Vagina (tissue), 2 donors: ENCODE measurements at regions not wholly inside any gene's neighbourhood (a gene's known extent, or its start where the extent isn't known, plus 50 kb on each side); places are given as distances from the start of the nearest gene placed in this dataset.
"Not testable (repeated sequence)": the region's sequence is repeated elsewhere in the genome, so short reads cannot be mapped to it uniquely, and the experiment has no call there.

Source experiments
- DNase-seq, 2 donors: peaks; one replicate each; pipeline ENCODE4 v3.0.0-alpha.2; 2017; ENCODE audit errors: extremely low spot score in 2 of 2
- H3K27ac ChIP-seq: fragments of 200-600 bp; sonication (generic); one replicate; pipeline ENCODE4 v1.5.1; 2019
- H3K27me3 ChIP-seq: fragments of 200-600 bp; sonication (generic); one replicate; pipeline ENCODE4 v1.5.1; 2019
- H3K36me3 ChIP-seq, 2 donors: fragments of 200-600 bp; sonication (generic); one replicate each; pipeline ENCODE4 v1.5.1; 2017 to 2019
- H3K4me1 ChIP-seq: fragments of 200-600 bp; sonication (generic); one replicate; pipeline ENCODE4 v1.5.1; 2019
- H3K4me3 ChIP-seq, 2 donors: fragments of 200-600 bp; sonication (generic); 1 replicate in 1 of 2; 2 replicates in 1 of 2; pipeline ENCODE4 v1.5.1; 2016 to 2019
- H3K9me3 ChIP-seq: fragments of 200-600 bp; sonication (generic); one replicate; pipeline ENCODE4 v1.5.1; 2019
- POLR2A ChIP-seq, 2 donors: fragments of 450-650 bp; IDR thresholded peaks; one replicate each; pipeline ENCODE4 v1.6.1; 2017; ENCODE audit warnings: antibody characterized with exemption in 2 of 2, mild to moderate bottlenecking in 2 of 2, moderate library complexity in 2 of 2
- POLR2AphosphoS5 ChIP-seq, 2 donors: sonication (generic); formaldehyde crosslinking; IDR thresholded peaks; one replicate each; pipeline ENCODE4 v1.9.0; 2017; ENCODE audit warnings: antibody characterized with exemption in 2 of 2, mild to moderate bottlenecking in 2 of 2, low read depth in 1 of 2; ENCODE audit not compliant: insufficient read depth in 1 of 2
- intact Hi-C: fragments of 100-400 bp; cut with DNase I; formaldehyde crosslinking; loops from one replicate; pipeline ENCODE4 v1.15.1; 2023
- TF ChIP-seq, protein P1 (sequence below), 3 experiments: fragments of 450-650 bp in 2 of 3; fragments of 200-600 bp in 1 of 3; sonication (generic) in 1 of 3; IDR thresholded peaks; one replicate each; pipeline ENCODE4 v1.5.1; 2017 to 2019; ENCODE audit warnings: antibody characterized with exemption in 3 of 3, mild to moderate bottlenecking in 2 of 3, moderate library complexity in 2 of 3

DNA sequence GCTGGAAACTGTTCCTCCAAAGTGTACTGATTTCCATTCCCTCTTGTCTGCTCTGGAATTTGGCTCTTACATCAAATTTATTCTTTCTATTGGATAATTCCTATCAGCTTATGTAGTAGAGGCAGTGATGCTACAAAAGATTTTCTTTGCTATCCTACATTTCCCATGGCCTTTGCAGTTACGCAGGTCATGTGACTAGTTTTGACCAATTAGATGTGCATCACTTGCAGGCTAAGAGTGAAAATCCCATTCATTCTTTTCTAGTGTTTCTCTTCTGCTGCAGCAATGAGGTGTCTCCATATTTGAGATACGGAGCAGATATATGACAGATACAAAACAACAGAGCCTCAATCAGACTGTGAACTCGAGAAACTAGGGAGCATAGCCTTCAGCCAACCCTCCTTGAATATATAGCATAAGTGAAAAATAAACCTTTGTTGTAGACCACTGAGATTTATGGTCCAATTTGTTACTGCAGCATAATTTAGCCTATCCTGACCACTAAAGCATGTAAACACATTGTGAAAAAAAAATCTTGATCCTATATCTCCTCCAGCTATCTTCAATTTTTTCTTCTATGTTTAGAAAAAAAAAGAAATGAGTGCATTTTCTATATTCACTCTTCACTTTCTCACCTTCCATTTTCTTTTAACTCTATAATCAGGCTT lies 102.0 kb downstream of the HNMT start:
- no peak for DNase-seq
- Histone ChIP-seq H3K4me1 (no peaks in the 10 kb centered on the region), H3K9me3 (no peaks in the 10 kb centered on the region), H3K4me3 (no peak overlapping the region), H3K27me3 (no peaks in the 10 kb centered on the region), H3K27ac (no peak overlapping the region), H3K36me3 (no peaks in the 10 kb centered on the region)
- intact Hi-C loops = no loop called here
- TF ChIP-seq POLR2AphosphoS5 (IDR thresholded peaks at IDR 0.05; ENCODE audit: insufficient read depth in 1 of 2, low read depth in 1 of 2) (no peak), POLR2A (IDR thresholded peaks at IDR 0.05) (no peak)
- TF ChIP-seq, protein P1, sequence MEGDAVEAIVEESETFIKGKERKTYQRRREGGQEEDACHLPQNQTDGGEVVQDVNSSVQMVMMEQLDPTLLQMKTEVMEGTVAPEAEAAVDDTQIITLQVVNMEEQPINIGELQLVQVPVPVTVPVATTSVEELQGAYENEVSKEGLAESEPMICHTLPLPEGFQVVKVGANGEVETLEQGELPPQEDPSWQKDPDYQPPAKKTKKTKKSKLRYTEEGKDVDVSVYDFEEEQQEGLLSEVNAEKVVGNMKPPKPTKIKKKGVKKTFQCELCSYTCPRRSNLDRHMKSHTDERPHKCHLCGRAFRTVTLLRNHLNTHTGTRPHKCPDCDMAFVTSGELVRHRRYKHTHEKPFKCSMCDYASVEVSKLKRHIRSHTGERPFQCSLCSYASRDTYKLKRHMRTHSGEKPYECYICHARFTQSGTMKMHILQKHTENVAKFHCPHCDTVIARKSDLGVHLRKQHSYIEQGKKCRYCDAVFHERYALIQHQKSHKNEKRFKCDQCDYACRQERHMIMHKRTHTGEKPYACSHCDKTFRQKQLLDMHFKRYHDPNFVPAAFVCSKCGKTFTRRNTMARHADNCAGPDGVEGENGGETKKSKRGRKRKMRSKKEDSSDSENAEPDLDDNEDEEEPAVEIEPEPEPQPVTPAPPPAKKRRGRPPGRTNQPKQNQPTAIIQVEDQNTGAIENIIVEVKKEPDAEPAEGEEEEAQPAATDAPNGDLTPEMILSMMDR (IDR thresholded peaks at IDR 0.05) = no peak

GRCh38 chr2:138066841-138067240 lies 102.6 kb downstream of the HNMT start:
- intact Hi-C loops = no loop called here
- Histone ChIP-seq H3K27ac (no peak overlapping the region), H3K4me1 (no peaks in the 10 kb centered on the region), H3K36me3 (no peaks in the 10 kb centered on the region), H3K27me3 (no peaks in the 10 kb centered on the region), H3K4me3 (no peak overlapping the region), H3K9me3 (no peaks in the 10 kb centered on the region)
- TF ChIP-seq, protein P1 (IDR thresholded peaks at IDR 0.05) = no peak
- no peak for TF ChIP-seq POLR2AphosphoS5 (IDR thresholded peaks at IDR 0.05; ENCODE audit: insufficient read depth in 1 of 2, low read depth in 1 of 2)
- no peak for TF ChIP-seq POLR2A (IDR thresholded peaks at IDR 0.05)
- no peak for DNase-seq

- H3K9me3 ChIP-seq, H3K36me3 ChIP-seq, H3K27ac ChIP-seq, DNase-seq, H3K4me3 ChIP-seq, H3K4me1 ChIP-seq, H3K27me3 ChIP-seq, intact Hi-C loops: not testable (repeated sequence)
Observed at GRCh38 chr2:138068669-138069068, 104.4 kb downstream of the HNMT start.

- DNase-seq, H3K4me3 ChIP-seq, H3K27me3 ChIP-seq, H3K36me3 ChIP-seq, H3K9me3 ChIP-seq, H3K4me1 ChIP-seq, H3K27ac ChIP-seq, intact Hi-C loops: not testable (repeated sequence)
Observed at GRCh38 chr2:138071042-138071719, 106.9 kb downstream of the HNMT start.

DNA sequence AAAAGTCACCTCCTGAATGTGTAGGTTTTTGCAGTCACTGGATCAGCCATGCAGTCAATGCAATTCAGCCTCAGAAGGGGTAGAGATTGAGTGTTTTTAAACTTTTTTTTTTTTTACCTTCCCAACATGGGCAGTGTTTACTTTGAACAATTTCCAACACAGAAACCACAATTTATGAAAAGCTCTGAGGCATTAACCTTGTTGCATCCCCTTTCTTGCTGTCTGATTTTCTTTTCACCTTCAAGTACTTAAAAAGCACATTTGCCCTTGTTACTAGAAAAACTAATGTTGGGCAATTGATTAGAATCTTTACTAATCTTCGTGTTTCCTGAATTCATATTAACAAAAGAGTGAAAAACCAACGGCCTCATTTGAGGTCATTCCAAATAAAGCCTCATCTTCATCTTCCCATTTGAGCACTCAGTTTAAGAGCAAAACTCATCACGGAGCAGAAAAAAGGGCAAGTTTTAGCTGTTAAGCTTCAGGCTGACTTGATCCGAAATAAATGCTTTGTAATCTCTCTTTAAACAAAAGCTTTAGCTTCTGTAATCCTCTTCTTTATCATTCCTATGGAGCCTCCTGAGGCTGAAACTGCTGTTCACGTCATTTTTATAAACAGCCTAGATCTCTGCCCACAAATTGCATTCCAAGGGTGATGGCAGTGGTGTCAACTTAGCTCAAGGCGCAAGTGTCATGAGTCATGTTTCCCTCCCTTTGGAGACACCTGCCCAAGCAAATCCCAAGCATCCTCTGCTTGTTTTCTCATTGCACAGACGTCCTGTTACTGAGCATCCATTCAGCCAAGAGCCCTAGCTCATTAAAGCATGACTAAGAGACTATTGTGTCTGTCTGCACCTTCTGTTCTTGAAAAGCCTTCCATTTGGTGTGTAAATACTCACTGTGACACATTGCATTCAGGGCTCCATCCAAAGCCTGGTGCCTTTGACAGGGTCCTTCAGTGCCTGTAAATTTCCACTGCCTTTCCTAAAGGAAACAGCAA lies 107.7 kb downstream of the HNMT start:
- no peak for DNase-seq
- H3K4me3 ChIP-seq = no peak overlapping the region
- H3K27me3 ChIP-seq = no peaks in the 10 kb centered on the region
- no peaks in the 10 kb centered on the region for H3K36me3 ChIP-seq
- no peaks in the 10 kb centered on the region for H3K9me3 ChIP-seq
- intact Hi-C loops = no loop called here
- peak in 1 of 2 donors; percentile 75 for TF ChIP-seq POLR2AphosphoS5 (IDR thresholded peaks at IDR 0.05; ENCODE audit: insufficient read depth in 1 of 2, low read depth in 1 of 2)
- TF ChIP-seq POLR2A (IDR thresholded peaks at IDR 0.05) = no peak
- H3K27ac ChIP-seq = no peak overlapping the region
- no peaks in the 10 kb centered on the region for H3K4me1 ChIP-seq

DNA sequence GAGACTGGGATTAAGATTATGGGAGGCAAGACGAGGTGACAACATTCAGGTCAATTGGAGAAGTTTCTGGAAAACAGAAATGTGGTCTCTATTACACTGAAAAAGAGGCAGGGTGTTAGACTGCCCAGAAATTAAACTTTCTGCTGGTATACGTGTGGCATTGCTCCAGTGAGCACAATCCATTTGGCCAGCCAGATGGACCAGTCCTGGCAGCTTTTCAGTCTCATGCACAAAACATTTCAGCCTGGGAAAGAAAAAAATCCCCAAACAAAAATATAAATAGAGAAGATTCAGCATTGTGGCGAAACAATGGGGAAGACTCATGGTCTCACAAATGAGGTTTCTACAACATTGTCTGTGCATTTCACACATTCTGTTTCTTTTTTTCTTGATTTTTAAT lies 113.9 kb downstream of the HNMT start:
- H3K9me3 ChIP-seq = no peaks in the 10 kb centered on the region
- H3K36me3 ChIP-seq = no peaks in the 10 kb centered on the region
- no peak overlapping the region for H3K4me3 ChIP-seq
- H3K4me1 ChIP-seq = peaks cover 8% of the 10 kb centered on the region
- H3K27ac ChIP-seq = no peak overlapping the region
- intact Hi-C loops = no loop called here
- no peak for DNase-seq
- no peak for TF ChIP-seq POLR2A (IDR thresholded peaks at IDR 0.05)
- no peak for TF ChIP-seq POLR2AphosphoS5 (IDR thresholded peaks at IDR 0.05; ENCODE audit: insufficient read depth in 1 of 2, low read depth in 1 of 2)
- no peaks in the 10 kb centered on the region for H3K27me3 ChIP-seq
